SH-SY5Y (cell line): ENCODE measurements at regions not wholly inside any gene's neighbourhood (a gene's known extent, or its start where the extent isn't known, plus 50 kb on each side); places are given as distances from the start of the nearest gene placed in this dataset.

Experiments used
- GATA2 ChIP-seq: IDR thresholded peaks from 2 replicates; pipeline ENCODE4 v1.6.1; 2011; ENCODE audit warnings: mild to moderate bottlenecking, low read depth, low read length
- GATA3 ChIP-seq: IDR thresholded peaks from 2 replicates; pipeline ENCODE4 v1.6.1; 2011; ENCODE audit warnings: low read depth, mild to moderate bottlenecking, low read length, moderate library complexity

DNA sequence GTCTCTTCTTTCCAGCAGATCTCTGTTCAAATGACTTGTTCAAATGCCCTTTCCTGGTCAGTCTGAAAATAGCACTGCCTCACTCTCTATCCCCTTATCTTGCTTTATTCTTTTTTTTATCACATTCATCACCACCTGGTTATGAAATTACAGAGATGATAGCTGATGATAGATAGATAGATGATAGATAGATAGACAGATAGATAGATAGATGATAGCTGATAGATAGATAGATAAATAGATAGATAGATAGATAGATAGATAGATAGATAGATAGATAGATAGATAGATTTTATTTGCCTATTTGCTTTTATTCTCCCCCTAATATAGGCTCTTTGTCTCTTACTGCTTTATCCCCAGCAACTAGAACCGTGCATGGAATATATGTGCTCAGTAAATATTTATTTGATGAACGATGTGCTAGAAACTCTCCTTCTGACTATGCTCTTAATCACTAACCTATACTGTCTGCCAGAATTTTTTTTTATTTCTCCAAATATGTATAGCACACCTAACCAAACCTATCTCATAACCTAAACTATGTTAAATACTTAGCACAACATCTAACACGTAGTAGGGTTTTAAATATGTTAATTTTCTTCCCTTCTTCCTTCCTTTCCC lies 372.8 kb upstream of the DUSP10 start:
- TF ChIP-seq GATA2 (no peak), GATA3 (no peak)

DNA sequence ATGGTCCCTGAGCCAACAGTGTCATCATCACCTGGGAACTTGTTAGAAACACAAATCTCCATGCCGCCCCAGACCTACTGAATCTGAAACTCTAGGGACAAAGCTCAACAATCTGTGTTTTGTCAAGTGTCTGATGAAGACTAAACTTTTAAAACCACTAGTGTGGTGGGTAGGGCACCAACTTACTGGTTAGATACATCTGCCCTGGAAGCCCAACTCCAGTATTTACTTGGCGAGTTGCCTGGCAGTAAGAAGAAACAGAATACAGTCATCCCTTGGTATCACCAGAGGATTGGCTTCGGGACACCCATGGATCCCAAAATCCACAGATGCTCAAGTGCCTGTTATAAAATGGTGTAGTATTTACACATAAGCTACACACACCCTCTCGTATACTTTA lies 367.9 kb upstream of the DUSP10 start:
- TF ChIP-seq GATA2: no peak
- TF ChIP-seq GATA3: no peak

DNA sequence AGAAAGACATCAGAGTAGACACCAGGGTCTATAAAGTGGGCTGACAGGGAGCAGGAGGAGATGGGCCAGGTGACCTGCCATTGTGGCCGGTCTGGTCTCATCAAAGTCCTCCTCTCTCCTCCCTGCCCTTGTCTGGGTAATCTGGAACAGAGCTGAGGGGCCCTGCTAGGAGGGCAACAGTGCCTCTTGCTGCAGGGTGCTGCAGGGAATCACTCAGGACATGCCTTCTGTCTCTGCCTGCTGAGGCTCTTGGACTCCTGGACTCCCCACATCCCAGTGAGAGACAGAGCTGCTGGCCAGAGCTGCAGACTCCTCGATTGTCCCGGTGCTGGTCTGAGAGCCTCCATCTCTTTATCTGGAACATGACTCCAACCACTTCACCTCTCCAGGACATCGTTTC lies 366.1 kb upstream of the DUSP10 start:
- TF ChIP-seq GATA3 (no peak), GATA2 (no peak)

DNA sequence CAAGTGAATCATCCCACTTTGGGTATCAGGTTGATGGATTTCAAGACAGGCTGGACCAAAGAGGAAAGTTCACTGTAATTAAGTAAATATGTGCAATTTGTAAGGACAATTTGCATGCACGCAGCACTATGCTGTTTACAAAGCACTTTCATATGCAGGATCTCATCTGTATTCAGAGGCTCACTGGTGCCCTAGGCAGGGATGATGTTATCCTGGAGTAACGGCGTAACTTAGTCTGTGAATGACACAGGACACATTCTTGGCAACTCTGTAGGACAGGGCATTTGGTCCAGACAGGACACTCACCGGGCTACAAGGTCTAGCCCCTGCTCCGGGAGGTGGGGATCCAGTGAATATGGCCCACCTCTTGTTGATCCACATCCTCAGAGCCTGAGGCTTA lies 365.4 kb upstream of the DUSP10 start:
- no peak for TF ChIP-seq GATA3
- TF ChIP-seq GATA2: 0 out of 2 replicates have a peak, but pooled peaks have one; percentile 30

DNA sequence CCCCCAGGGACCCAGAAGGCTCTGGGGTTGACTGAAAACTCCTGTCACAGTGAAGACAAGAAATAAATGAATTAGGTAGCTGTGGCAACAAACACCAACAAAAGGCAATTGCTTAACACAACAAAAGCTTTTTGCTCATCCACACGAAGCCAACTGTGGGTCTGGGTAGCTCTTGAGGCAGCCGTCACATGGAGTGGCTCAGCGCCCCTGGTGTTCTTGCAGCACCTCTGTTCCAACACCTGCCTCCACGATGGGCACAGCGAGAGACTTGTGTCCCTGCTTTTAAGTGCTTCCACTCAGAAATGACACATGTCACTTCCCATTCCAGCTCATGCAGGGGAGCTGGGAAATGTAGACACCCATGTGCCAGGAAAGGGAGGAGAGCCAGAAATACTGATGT lies 364.5 kb upstream of the DUSP10 start:
- no peak for TF ChIP-seq GATA2
- TF ChIP-seq GATA3: no peak

DNA sequence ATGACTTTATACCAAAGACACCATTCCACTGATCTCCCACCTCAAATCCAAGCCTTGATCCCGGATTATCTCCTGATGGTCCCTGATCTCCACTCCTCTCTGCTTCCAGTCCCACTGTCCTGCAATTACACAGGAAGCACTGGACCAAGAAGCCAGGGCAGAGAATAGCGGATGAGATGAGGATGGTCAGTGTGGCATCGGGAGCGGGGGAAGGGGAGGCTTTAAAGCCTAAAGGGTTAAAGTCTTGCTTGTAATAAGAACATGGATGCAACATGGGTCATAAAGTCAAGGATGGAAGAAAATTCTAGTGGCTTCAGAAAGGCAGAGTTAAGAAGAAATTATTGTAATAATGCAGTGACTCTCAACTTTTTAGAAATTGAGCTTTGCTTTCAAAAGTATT lies 364.0 kb upstream of the DUSP10 start:
- TF ChIP-seq GATA2 (no peak), GATA3 (no peak)

DNA sequence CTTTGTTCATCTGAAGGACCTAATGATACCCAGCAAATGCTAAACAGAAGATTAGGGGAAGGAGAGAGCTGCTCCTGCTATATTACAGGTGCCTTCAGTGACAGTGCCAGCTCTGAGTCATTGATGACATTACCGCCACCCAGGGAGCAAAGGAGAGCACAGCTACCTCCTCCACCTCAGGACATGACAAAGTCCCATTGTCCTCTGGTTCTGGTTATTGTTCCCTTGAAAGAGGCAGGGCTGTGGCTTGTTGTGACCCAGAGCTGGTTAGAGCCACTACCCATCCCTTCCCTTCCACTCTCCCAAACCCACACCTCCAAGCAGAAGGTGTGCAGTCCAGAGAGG lies 363.5 kb upstream of the DUSP10 start:
- TF ChIP-seq GATA3 (no peak), GATA2 (no peak)

DNA sequence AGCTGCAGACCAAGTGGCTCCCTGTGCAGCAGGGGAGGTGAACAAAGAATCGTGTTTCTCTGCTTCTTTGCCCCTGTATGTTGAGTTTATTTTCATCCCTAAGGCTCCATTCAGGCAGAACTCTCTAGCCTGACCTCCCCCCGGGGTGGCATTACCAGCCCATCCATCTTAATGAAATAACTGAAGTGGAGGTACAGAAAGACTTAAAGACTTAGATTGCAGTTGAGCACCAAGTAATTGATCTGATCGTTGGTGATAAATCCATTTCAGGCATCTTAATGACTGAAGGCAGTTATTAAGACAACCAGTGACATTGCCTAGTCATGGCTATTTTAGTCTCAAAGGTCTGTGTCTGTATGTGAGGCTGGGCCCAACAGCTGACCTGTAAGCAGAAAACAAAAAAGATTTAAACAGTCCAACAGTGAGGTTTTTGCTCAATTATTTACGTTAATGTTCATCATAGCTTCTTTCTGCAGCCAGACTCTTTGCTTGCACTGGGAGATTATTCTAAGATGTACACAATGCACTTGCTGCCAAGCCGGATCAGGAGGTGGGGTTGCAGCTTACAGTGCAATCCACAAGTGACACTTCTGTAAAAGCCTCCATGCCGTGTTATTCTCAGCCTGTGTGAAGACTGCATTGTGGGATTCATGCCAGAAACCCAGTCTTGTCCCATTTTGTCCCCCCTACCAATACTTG lies 363.0 kb upstream of the DUSP10 start:
- no peak for TF ChIP-seq GATA3
- TF ChIP-seq GATA2: no peak

DNA sequence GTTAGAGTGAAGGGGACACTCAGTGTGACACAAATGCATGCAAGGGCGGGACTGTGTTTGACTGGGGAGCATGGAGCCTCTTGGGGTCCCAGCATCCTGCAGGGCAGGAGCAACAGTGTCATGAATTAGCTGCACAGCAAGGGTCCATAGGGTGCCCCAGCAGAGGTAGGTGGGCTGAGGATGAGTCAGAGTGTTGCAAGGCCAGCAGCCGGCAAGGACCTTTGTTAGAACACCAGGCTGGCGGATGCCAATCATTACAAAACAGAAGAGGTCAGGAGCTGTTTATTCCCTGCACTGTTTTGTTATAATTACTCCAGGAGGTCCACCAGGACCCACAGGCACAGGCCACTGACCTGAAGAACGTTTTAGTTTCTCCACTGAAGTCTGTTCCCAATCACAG lies 362.2 kb upstream of the DUSP10 start:
- TF ChIP-seq GATA2 (no peak), GATA3 (no peak)

DNA sequence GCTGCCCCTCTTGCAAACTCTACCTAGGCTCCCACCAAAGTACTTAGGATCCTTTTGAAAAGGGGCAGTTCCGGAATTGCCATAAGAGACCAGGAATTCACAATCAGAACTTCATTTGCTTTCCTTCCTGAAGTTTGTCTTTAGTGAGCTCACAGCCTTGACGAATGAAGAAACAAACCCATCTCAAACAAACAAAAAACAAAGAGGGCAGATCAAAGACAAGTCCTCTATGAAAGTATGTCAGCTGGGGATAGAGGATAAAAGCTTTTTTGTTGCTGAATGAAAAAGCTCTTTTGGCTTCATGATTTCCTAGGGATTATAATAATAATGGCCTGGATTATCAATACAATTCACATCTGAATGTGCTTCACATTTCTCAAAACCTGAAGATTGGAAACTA lies 357.9 kb upstream of the DUSP10 start:
- no peak for TF ChIP-seq GATA2
- no peak for TF ChIP-seq GATA3

DNA sequence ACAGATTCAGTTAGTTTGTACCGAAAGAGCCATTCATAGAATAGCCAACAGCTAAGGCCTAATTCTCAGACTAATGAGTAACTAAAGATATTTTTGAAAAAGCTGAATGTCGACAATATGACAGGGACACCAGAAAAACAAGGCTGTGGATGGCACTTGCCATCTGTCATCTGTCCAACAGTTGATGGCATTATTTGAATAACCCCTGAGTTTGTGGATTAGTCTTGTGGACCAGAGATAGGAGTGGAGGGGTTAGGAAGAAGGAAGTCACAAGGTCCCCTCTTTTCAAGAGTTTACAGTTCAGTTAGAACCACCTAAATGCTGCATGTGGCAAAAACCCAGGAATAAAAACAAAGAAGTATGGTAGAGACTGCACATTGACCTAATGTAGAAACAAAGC lies 356.5 kb upstream of the DUSP10 start:
- no peak for TF ChIP-seq GATA2
- no peak for TF ChIP-seq GATA3

DNA sequence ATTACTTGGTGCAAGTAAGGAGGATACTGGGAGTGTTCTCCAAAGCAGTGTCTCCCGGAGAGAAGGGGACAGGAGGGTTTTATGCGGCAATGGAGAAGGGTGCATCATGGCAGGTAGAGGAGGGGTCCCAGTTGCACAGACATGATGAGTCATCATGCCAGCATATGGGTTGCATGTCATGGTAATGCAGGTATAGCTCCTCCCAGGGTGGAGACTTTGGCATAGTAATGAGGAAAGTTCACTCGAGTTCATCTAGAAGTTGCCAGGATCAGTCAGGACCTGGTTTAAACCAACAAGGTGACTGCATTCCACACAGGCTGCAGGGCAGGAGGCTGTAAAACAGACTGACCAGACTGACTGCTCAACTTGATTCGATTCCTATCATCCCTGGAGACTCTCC lies 355.7 kb upstream of the DUSP10 start:
- no peak for TF ChIP-seq GATA3
- TF ChIP-seq GATA2: no peak

DNA sequence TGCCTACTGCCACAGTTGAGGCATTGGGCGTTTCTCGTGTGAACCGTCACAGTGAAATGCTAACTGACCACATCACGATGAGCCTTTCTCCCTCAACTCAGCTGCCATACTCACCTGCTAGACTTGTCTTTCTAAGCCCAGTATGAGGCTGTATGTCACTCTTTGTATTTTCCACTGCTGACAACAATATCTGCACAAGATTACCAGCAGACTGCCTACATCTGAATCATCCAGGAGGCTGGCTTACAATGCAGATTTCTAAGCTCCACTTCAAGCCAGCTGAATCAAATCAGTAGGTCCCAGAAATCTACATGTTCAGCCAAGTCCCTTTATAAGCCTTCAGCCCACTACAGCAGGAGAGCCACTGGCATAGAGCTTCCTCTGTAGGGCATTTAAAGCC lies 355.0 kb upstream of the DUSP10 start:
- TF ChIP-seq GATA2: no peak
- TF ChIP-seq GATA3: no peak

DNA sequence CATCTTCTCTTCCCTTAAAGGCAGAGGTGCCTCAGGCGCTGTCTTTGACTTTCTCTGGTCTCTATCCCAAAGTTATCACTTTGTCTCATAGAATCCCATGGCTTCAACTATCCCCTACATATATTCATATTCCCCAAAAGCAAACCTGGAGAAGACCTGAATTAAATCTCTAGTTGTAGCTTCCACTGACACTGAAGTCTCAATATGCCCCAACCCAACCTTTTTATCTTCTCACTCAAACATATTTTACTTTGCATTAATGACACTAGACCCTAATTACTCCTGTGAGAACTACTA lies 354.5 kb upstream of the DUSP10 start:
- TF ChIP-seq GATA3 (no peak), GATA2 (no peak)

DNA sequence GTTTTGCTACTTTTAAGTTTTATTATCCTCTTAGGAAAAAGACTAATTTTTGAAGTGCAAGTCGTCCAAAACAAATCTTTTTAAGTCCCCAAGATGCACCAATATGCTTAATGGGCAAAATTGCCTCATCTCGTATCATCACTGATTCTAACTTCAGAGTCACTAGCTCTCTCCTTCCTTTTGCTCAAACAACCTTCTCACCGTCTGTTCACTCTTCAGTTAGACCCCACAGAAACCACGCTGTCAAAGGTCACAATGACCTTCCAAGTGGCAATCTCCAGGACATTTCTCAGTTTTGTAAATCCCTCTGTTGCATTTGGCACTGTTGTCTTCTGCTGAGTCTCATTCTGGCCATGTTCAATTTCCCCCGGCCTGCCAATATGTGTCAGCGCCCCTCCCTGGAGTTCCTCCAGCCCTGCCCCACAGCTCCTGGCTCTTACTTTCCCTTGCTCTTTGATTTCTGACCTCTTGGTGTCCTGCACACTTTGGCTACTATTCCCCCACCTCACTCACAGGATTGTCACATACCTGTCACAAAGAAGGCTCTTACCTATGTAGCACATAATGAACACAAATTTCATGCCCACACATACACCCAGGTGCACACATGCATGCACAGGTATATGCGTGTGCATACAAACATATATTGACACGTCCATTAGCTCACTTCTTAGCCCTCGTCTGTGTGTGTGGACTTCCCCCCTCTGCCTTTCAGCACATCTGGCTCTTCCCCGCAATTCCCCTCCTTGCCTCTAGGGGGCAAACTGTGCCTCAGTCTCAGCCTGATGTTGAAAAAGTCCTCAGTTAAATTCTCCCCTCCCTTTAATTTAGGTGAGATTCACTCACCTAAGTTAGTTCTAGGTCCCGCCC lies 354.0 kb upstream of the DUSP10 start:
- no peak for TF ChIP-seq GATA3
- no peak for TF ChIP-seq GATA2

DNA sequence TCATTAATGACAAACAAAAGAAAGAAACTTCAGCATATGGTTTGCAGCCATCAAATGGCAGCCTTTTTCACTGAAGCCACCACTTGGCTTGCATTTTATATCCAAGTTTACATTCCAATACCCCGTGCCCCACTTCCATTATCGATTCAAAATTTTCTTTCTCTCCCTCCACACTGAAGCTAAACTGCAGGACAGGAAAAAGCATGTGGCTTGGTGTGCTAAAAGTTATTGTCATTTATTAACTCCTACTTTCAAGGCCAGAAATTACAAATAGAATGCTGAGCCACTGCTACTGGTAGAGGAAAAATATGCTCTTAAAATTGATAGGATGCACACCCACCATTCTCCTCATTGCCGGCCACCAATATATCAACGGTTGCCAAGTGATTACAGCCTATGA lies 351.6 kb upstream of the DUSP10 start:
- no peak for TF ChIP-seq GATA2
- TF ChIP-seq GATA3: no peak

DNA sequence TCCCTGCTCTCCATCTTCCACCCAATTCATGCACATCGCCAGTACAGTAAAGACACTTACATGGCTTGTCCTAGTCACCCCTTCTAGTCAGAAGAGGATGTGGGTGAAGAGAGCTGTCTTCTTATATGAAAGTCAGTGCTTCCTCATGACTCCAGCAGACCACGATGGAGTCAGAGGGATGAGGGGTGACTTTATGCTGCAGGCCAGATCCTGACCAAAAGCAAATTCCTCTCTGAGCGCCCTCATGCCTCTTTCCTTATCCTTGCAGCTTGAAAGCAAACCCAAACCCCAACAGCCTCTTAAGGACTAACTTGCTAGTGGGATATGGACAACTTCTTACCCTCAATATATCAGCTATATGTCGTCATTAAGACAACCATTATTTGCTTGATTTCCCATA lies 348.2 kb upstream of the DUSP10 start:
- no peak for TF ChIP-seq GATA2
- no peak for TF ChIP-seq GATA3
